Uterus (tissue), 3 donors: ENCODE measurements at regions not wholly inside any gene's neighbourhood (a gene's known extent, or its start where the extent isn't known, plus 50 kb on each side); places are given as distances from the start of the nearest gene placed in this dataset.

ENCODE experiments used
- DNase-seq, 2 donors: peaks; one replicate each; pipeline ENCODE4 v3.0.0-alpha.2; 2019 to 2020
- H3K27ac ChIP-seq, 2 donors: fragments of 200-600 bp; sonication (generic); 1 replicate in 1 of 2; 2 replicates in 1 of 2; pipeline ENCODE4 v1.5.1; 2016 to 2018
- H3K27me3 ChIP-seq, 2 donors: fragments of 200-600 bp; sonication (generic); one replicate each; pipeline ENCODE4 v1.5.1; 2018 to 2019; ENCODE audit warnings: control low read depth in 1 of 2
- H3K36me3 ChIP-seq, 2 donors: fragments of 200-600 bp; sonication (generic); one replicate each; pipeline ENCODE4 v1.5.1; 2019; ENCODE audit warnings: control low read depth in 1 of 2
- H3K4me1 ChIP-seq, 2 donors: fragments of 200-600 bp; sonication (generic); one replicate each; pipeline ENCODE4 v1.5.1; 2018 to 2019; ENCODE audit warnings: control low read depth in 1 of 2
- H3K4me3 ChIP-seq, 2 donors: fragments of 200-600 bp; sonication (generic); 1 replicate in 1 of 2; 2 replicates in 1 of 2; pipeline ENCODE4 v1.5.1; 2018 to 2019; ENCODE audit warnings: mild to moderate bottlenecking in 1 of 2
- H3K9me3 ChIP-seq, 2 donors: fragments of 200-600 bp; sonication (generic); one replicate each; pipeline ENCODE4 v1.5.1; 2019; ENCODE audit warnings: control low read depth in 1 of 2
- POLR2A ChIP-seq, 2 donors: fragments of 450-650 bp; IDR thresholded peaks; one replicate each; pipeline ENCODE4 v1.6.1; 2016; ENCODE audit warnings: antibody characterized with exemption in 2 of 2, mild to moderate bottlenecking in 1 of 2, moderate library complexity in 1 of 2
- intact Hi-C: fragments of 100-400 bp; cut with DNase I; formaldehyde crosslinking; loops from one replicate; pipeline ENCODE4 v1.15.1; 2023; ENCODE audit warnings: low total_unique reads
- TF ChIP-seq, protein P1 (sequence below), 4 experiments: fragments of 200-600 bp in 2 of 4; fragments of 450-650 bp in 2 of 4; sonication (generic) in 2 of 4; IDR thresholded peaks; one replicate each; pipeline ENCODE4 v1.5.1; 2016 to 2019; ENCODE audit warnings: antibody characterized with exemption in 4 of 4, mild to moderate bottlenecking in 2 of 4, moderate library complexity in 1 of 4
- donor health status: DM: yes; HTN: yes; CAD: no.

DNA sequence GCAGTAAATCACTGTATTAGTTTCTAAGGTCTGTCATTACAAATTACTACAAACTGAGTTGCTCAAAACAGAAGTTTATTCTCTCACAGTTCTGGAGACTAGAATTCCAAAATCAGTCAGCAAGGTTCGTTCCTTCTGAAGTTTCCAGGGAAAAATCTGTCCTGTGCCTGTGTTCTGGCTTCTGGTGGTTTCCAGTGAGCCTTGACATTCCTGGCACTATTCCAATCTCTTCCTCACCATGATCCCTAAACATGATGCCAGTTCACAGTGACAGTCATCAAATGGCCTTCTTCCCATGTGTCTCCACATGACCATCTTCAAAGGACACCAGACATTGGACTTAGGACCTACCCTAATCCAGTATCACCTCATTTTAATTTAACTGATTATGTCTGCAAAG is 351.4 kb downstream of the PLK2 start:
- H3K4me1 ChIP-seq = no peaks in the 10 kb centered on the region
- DNase-seq = no peak
- H3K27me3 ChIP-seq = no peaks in the 10 kb centered on the region
- no peaks in the 10 kb centered on the region for H3K9me3 ChIP-seq
- no peak overlapping the region for H3K27ac ChIP-seq
- H3K4me3 ChIP-seq = no peak overlapping the region
- TF ChIP-seq POLR2A (IDR thresholded peaks at IDR 0.05) = no peak
- TF ChIP-seq, protein P1, sequence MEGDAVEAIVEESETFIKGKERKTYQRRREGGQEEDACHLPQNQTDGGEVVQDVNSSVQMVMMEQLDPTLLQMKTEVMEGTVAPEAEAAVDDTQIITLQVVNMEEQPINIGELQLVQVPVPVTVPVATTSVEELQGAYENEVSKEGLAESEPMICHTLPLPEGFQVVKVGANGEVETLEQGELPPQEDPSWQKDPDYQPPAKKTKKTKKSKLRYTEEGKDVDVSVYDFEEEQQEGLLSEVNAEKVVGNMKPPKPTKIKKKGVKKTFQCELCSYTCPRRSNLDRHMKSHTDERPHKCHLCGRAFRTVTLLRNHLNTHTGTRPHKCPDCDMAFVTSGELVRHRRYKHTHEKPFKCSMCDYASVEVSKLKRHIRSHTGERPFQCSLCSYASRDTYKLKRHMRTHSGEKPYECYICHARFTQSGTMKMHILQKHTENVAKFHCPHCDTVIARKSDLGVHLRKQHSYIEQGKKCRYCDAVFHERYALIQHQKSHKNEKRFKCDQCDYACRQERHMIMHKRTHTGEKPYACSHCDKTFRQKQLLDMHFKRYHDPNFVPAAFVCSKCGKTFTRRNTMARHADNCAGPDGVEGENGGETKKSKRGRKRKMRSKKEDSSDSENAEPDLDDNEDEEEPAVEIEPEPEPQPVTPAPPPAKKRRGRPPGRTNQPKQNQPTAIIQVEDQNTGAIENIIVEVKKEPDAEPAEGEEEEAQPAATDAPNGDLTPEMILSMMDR (IDR thresholded peaks at IDR 0.05) = no peak
- intact Hi-C loops = no loop called here
- peaks cover 0 to 3% of the 10 kb centered on the region in 2 donors for H3K36me3 ChIP-seq

DNA sequence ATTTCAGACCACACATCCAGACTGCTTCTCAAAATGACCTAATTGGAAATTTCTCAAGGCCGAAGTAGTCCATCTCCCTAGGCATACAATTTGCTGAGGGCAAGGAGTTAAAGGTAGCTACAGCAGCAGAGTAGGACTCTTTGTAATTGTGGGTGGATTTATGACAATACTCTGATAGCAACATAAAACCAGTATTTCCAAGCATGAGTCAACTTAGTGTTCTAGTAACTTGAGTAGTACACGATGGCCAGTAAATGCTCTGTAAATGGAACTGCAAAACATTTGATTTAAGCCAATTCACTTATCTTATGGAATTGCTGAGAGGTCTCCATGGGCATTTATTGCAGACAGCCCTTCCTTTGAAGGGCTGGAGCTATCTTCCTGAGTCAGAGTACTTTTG is 352.2 kb downstream of the PLK2 start:
- H3K27me3 ChIP-seq = no peaks in the 10 kb centered on the region

DNA sequence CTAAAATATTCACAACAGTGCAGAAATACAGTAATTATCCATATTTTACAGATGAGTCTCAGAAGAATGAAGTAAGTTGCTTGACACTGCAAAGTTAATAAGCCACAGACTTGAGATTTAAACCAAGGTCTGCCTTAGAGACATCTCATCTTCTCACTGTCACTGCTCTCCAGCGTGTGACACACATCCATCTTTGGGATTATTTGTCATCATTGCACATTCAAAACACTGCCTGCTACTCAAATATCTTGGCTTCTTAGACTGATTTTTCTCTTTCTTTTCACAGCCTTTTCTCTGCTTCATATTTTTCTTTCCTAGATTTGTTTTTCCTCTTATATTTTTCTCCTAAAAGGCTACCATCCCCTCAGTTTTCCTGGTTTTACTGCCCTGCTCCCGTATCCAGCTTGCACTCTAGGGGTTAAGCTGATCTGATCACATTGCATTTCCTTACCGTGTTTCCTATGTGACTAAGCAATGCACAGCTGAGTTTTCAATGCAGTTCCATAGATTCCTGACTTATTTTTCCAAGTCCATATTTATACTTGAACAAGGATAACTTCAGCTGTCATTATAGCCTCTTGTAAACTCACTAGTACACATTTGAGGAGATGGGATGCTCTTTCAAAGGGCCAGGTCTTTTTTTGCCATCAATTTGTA is 353.0 kb downstream of the PLK2 start:
- H3K36me3 ChIP-seq = peaks cover 0 to 3% of the 10 kb centered on the region in 2 donors
- no peaks in the 10 kb centered on the region for H3K9me3 ChIP-seq
- intact Hi-C loops = no loop called here
- no peak for DNase-seq
- TF ChIP-seq POLR2A (IDR thresholded peaks at IDR 0.05) = no peak
- TF ChIP-seq, protein P1 (IDR thresholded peaks at IDR 0.05) = no peak
- no peaks in the 10 kb centered on the region for H3K4me1 ChIP-seq
- H3K27ac ChIP-seq = no peak overlapping the region
- no peak overlapping the region for H3K4me3 ChIP-seq
- H3K27me3 ChIP-seq = no peaks in the 10 kb centered on the region

More for the DNA sequence above, 352.2 kb downstream of the PLK2 start:
- Histone ChIP-seq H3K9me3 (no peaks in the 10 kb centered on the region), H3K4me3 (no peak overlapping the region), H3K4me1 (no peaks in the 10 kb centered on the region), H3K36me3 (peaks cover 0 to 3% of the 10 kb centered on the region in 2 donors), H3K27ac (no peak overlapping the region)
- DNase-seq = no peak
- no peak for TF ChIP-seq POLR2A (IDR thresholded peaks at IDR 0.05)
- TF ChIP-seq, protein P1 (IDR thresholded peaks at IDR 0.05) = no peak
- intact Hi-C loops = no loop called here

DNA sequence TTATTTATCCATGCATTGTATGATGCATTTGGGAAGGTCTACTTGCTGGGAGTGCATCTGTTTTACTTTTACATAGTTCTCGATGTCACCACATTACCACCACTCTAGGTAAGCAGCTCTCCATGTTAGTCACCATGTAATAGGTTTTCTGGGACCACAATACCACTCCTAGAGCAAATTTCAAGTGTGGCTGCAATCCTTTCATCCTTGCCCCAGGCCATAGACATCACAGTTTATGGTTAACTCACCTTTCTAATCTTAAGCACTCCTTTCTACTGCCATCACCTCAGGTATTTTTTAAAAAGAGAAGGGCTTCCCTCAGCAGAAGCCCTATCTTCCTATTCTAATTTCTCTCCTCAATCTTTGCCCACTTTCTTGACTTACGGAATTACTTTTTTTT is 354.1 kb downstream of the PLK2 start:
- H3K27me3 ChIP-seq = no peaks in the 10 kb centered on the region
- H3K4me3 ChIP-seq = no peak overlapping the region
- no peak for DNase-seq
- no peaks in the 10 kb centered on the region for H3K4me1 ChIP-seq
- TF ChIP-seq POLR2A (IDR thresholded peaks at IDR 0.05) = no peak
- TF ChIP-seq, protein P1 (IDR thresholded peaks at IDR 0.05) = no peak
- no peaks in the 10 kb centered on the region for H3K36me3 ChIP-seq
- H3K27ac ChIP-seq = no peak overlapping the region
- intact Hi-C loops = no loop called here
- H3K9me3 ChIP-seq = no peaks in the 10 kb centered on the region

DNA sequence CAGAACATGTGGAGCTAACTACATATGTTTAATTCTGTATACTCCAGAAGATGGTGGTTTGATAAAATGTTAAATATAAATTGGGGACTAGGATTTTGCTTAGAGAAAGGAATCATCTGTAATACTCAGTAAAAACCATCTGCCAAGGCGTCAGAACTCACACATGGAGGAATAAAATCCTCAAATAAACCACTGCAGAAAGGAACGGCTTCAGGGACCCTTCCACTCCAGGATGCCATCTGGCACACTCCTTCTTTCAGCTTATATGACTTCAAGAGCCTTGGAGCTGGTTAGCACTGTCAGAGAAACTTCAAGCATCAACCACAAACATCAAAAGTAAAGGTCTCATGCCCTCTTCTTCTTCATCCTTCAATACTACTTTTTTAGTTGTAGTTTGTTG is 360.6 kb downstream of the PLK2 start:
- Histone ChIP-seq H3K4me3 (no peak overlapping the region), H3K27me3 (no peaks in the 10 kb centered on the region), H3K27ac (no peak overlapping the region), H3K4me1 (no peaks in the 10 kb centered on the region), H3K9me3 (no peaks in the 10 kb centered on the region), H3K36me3 (no peaks in the 10 kb centered on the region)
- no peak for DNase-seq
- intact Hi-C loops = no loop called here
- TF ChIP-seq, protein P1 (IDR thresholded peaks at IDR 0.05) = no peak
- no peak for TF ChIP-seq POLR2A (IDR thresholded peaks at IDR 0.05)
